ENCODE measurements at regions not wholly inside any gene's neighbourhood (a gene's known extent, or its start where the extent isn't known, plus 50 kb on each side); places are given as distances from the start of the nearest gene placed in this dataset.
"Not testable (repeated sequence)": the region's sequence is repeated elsewhere in the genome, so short reads cannot be mapped to it uniquely, and the experiment has no call there.

- Histone ChIP-seq H3K4me3 (ENCODE audit: low read depth in 1 of 2, low read length in 2 of 2) (no peak overlapping the region), H3K27me3 (ENCODE audit: control insufficient read depth in 1 of 2, insufficient read depth in 2 of 2, low read length in 2 of 2) (no peaks in the 10 kb centered on the region), H3K9me3 (ENCODE audit: control insufficient read depth in 2 of 2, insufficient read depth in 1 of 2, low read depth in 1 of 2, low read length in 1 of 2) (no peaks in the 10 kb centered on the region), H3K4me1 (ENCODE audit: control insufficient read depth in 2 of 2, insufficient read depth in 2 of 2, low read length in 1 of 2) (no peaks in the 10 kb centered on the region), H3K36me3 (ENCODE audit: control insufficient read depth in 2 of 2, insufficient read depth in 2 of 2, low read length in 1 of 2) (no peaks in the 10 kb centered on the region), H3K27ac (ENCODE audit: low read depth in 2 of 2, low read length in 1 of 2) (no peak overlapping the region)
- 78 to 85% methylated on average over 3 of the region's 3 CpGs for WGBS, 2 donors
Observed at GRCh38 chr13:90246687-90247345, 1100.7 kb upstream of the MIR17HG start.

GRCh38 chr13:90253806-90254205 is 1093.7 kb upstream of the MIR17HG start:
- H3K27me3 ChIP-seq (ENCODE audit: control insufficient read depth in 1 of 2, insufficient read depth in 2 of 2, low read length in 2 of 2), result no peaks in the 10 kb centered on the region
- 92 to 94% methylated on average over 5 of the region's 5 CpGs for WGBS, 2 donors

GRCh38 chr13:90254437-90254836 is 1093.0 kb upstream of the MIR17HG start:
- no peak overlapping the region for H3K27ac ChIP-seq (ENCODE audit: low read depth in 2 of 2, low read length in 1 of 2)
- no peaks in the 10 kb centered on the region for H3K36me3 ChIP-seq (ENCODE audit: control insufficient read depth in 2 of 2, insufficient read depth in 2 of 2, low read length in 1 of 2)
- 67 to 78% methylated on average over 2 of the region's 2 CpGs for WGBS, 2 donors
- no peaks in the 10 kb centered on the region for H3K4me1 ChIP-seq (ENCODE audit: control insufficient read depth in 2 of 2, insufficient read depth in 2 of 2, low read length in 1 of 2)
- peaks cover 0 to 6% of the 10 kb centered on the region in 2 donors for H3K9me3 ChIP-seq (ENCODE audit: control insufficient read depth in 2 of 2, insufficient read depth in 1 of 2, low read depth in 1 of 2, low read length in 1 of 2)
- H3K27me3 ChIP-seq (ENCODE audit: control insufficient read depth in 1 of 2, insufficient read depth in 2 of 2, low read length in 2 of 2), result no peaks in the 10 kb centered on the region
- no peak overlapping the region for H3K4me3 ChIP-seq (ENCODE audit: low read depth in 1 of 2, low read length in 2 of 2)

More at GRCh38 chr13:90253806-90254205, 1093.7 kb upstream of the MIR17HG start:
- no peaks in the 10 kb centered on the region for H3K36me3 ChIP-seq (ENCODE audit: control insufficient read depth in 2 of 2, insufficient read depth in 2 of 2, low read length in 1 of 2)
- peaks cover 0 to 6% of the 10 kb centered on the region in 2 donors for H3K9me3 ChIP-seq (ENCODE audit: control insufficient read depth in 2 of 2, insufficient read depth in 1 of 2, low read depth in 1 of 2, low read length in 1 of 2)
- H3K4me3 ChIP-seq (ENCODE audit: low read depth in 1 of 2, low read length in 2 of 2), result no peak overlapping the region
- no peaks in the 10 kb centered on the region for H3K4me1 ChIP-seq (ENCODE audit: control insufficient read depth in 2 of 2, insufficient read depth in 2 of 2, low read length in 1 of 2)
- no peak overlapping the region for H3K27ac ChIP-seq (ENCODE audit: low read depth in 2 of 2, low read length in 1 of 2)

- no peaks in the 10 kb centered on the region for H3K4me1 ChIP-seq (ENCODE audit: control insufficient read depth in 2 of 2, insufficient read depth in 2 of 2, low read length in 1 of 2)
- H3K27me3 ChIP-seq (ENCODE audit: control insufficient read depth in 1 of 2, insufficient read depth in 2 of 2, low read length in 2 of 2), result no peaks in the 10 kb centered on the region
- 79 to 80% methylated on average over 2 of the region's 2 CpGs for WGBS, 2 donors
- no peak overlapping the region for H3K4me3 ChIP-seq (ENCODE audit: low read depth in 1 of 2, low read length in 2 of 2)
- peaks cover 0 to 6% of the 10 kb centered on the region in 2 donors for H3K9me3 ChIP-seq (ENCODE audit: control insufficient read depth in 2 of 2, insufficient read depth in 1 of 2, low read depth in 1 of 2, low read length in 1 of 2)
- H3K27ac ChIP-seq (ENCODE audit: low read depth in 2 of 2, low read length in 1 of 2), result no peak overlapping the region
- no peaks in the 10 kb centered on the region for H3K36me3 ChIP-seq (ENCODE audit: control insufficient read depth in 2 of 2, insufficient read depth in 2 of 2, low read length in 1 of 2)
Observed at GRCh38 chr13:90256746-90257145, 1090.7 kb upstream of the MIR17HG start.

GRCh38 chr13:90258129-90258528 is 1089.4 kb upstream of the MIR17HG start:
- 93 to 97% methylated on average over 1 of the region's 1 CpG for WGBS, 2 donors
- H3K4me1 ChIP-seq (ENCODE audit: control insufficient read depth in 2 of 2, insufficient read depth in 2 of 2, low read length in 1 of 2), result no peaks in the 10 kb centered on the region
- H3K36me3 ChIP-seq (ENCODE audit: control insufficient read depth in 2 of 2, insufficient read depth in 2 of 2, low read length in 1 of 2), result no peaks in the 10 kb centered on the region
- no peak overlapping the region for H3K27ac ChIP-seq (ENCODE audit: low read depth in 2 of 2, low read length in 1 of 2)
- H3K27me3 ChIP-seq (ENCODE audit: control insufficient read depth in 1 of 2, insufficient read depth in 2 of 2, low read length in 2 of 2), result no peaks in the 10 kb centered on the region
- H3K9me3 ChIP-seq (ENCODE audit: control insufficient read depth in 2 of 2, insufficient read depth in 1 of 2, low read depth in 1 of 2, low read length in 1 of 2), result peaks cover 0 to 4% of the 10 kb centered on the region in 2 donors
- no peak overlapping the region for H3K4me3 ChIP-seq (ENCODE audit: low read depth in 1 of 2, low read length in 2 of 2)

- no peaks in the 10 kb centered on the region for H3K4me1 ChIP-seq (ENCODE audit: control insufficient read depth in 2 of 2, insufficient read depth in 2 of 2, low read length in 1 of 2)
- no peaks in the 10 kb centered on the region for H3K9me3 ChIP-seq (ENCODE audit: control insufficient read depth in 2 of 2, insufficient read depth in 1 of 2, low read depth in 1 of 2, low read length in 1 of 2)
- no peaks in the 10 kb centered on the region for H3K36me3 ChIP-seq (ENCODE audit: control insufficient read depth in 2 of 2, insufficient read depth in 2 of 2, low read length in 1 of 2)
- H3K4me3 ChIP-seq (ENCODE audit: low read depth in 1 of 2, low read length in 2 of 2), result no peak overlapping the region
- no peak overlapping the region for H3K27ac ChIP-seq (ENCODE audit: low read depth in 2 of 2, low read length in 1 of 2)
- H3K27me3 ChIP-seq (ENCODE audit: control insufficient read depth in 1 of 2, insufficient read depth in 2 of 2, low read length in 2 of 2), result no peaks in the 10 kb centered on the region
Observed at GRCh38 chr13:90261343-90261742, 1086.1 kb upstream of the MIR17HG start.

- H3K36me3 ChIP-seq (ENCODE audit: control insufficient read depth in 2 of 2, insufficient read depth in 2 of 2, low read length in 1 of 2), result no peaks in the 10 kb centered on the region
- no peak overlapping the region for H3K4me3 ChIP-seq (ENCODE audit: low read depth in 1 of 2, low read length in 2 of 2)
- no peaks in the 10 kb centered on the region for H3K4me1 ChIP-seq (ENCODE audit: control insufficient read depth in 2 of 2, insufficient read depth in 2 of 2, low read length in 1 of 2)
- 78 to 92% methylated on average over 2 of the region's 2 CpGs for WGBS, 2 donors
- no peak overlapping the region for H3K27ac ChIP-seq (ENCODE audit: low read depth in 2 of 2, low read length in 1 of 2)
- H3K27me3 ChIP-seq (ENCODE audit: control insufficient read depth in 1 of 2, insufficient read depth in 2 of 2, low read length in 2 of 2), result no peaks in the 10 kb centered on the region
- no peaks in the 10 kb centered on the region for H3K9me3 ChIP-seq (ENCODE audit: control insufficient read depth in 2 of 2, insufficient read depth in 1 of 2, low read depth in 1 of 2, low read length in 1 of 2)
Observed at GRCh38 chr13:90270226-90270625, 1077.3 kb upstream of the MIR17HG start.

- no peaks in the 10 kb centered on the region for H3K36me3 ChIP-seq (ENCODE audit: control insufficient read depth in 2 of 2, insufficient read depth in 2 of 2, low read length in 1 of 2)
- H3K27ac ChIP-seq (ENCODE audit: low read depth in 2 of 2, low read length in 1 of 2), result no peak overlapping the region
- 94% methylated on average over 1 of the region's 1 CpG for WGBS, 2 donors
- no peaks in the 10 kb centered on the region for H3K27me3 ChIP-seq (ENCODE audit: control insufficient read depth in 1 of 2, insufficient read depth in 2 of 2, low read length in 2 of 2)
- H3K9me3 ChIP-seq (ENCODE audit: control insufficient read depth in 2 of 2, insufficient read depth in 1 of 2, low read depth in 1 of 2, low read length in 1 of 2), result no peaks in the 10 kb centered on the region
- H3K4me3 ChIP-seq (ENCODE audit: low read depth in 1 of 2, low read length in 2 of 2), result no peak overlapping the region
- no peaks in the 10 kb centered on the region for H3K4me1 ChIP-seq (ENCODE audit: control insufficient read depth in 2 of 2, insufficient read depth in 2 of 2, low read length in 1 of 2)
Observed at GRCh38 chr13:90272356-90272755, 1075.1 kb upstream of the MIR17HG start.

GRCh38 chr13:90276216-90276615 is 1071.3 kb upstream of the MIR17HG start:
- no peaks in the 10 kb centered on the region for H3K9me3 ChIP-seq (ENCODE audit: control insufficient read depth in 2 of 2, insufficient read depth in 1 of 2, low read depth in 1 of 2, low read length in 1 of 2)
- H3K36me3 ChIP-seq (ENCODE audit: control insufficient read depth in 2 of 2, insufficient read depth in 2 of 2, low read length in 1 of 2), result no peaks in the 10 kb centered on the region
- 42 to 50% methylated on average over 1 of the region's 1 CpG for WGBS, 2 donors

GRCh38 chr13:90278231-90278630 is 1069.3 kb upstream of the MIR17HG start:
- 86 to 87% methylated on average over 3 of the region's 3 CpGs for WGBS, 2 donors

More at GRCh38 chr13:90276216-90276615, 1071.3 kb upstream of the MIR17HG start:
- Histone ChIP-seq H3K27ac (ENCODE audit: low read depth in 2 of 2, low read length in 1 of 2) (no peak overlapping the region), H3K4me3 (ENCODE audit: low read depth in 1 of 2, low read length in 2 of 2) (no peak overlapping the region), H3K27me3 (ENCODE audit: control insufficient read depth in 1 of 2, insufficient read depth in 2 of 2, low read length in 2 of 2) (no peaks in the 10 kb centered on the region), H3K4me1 (ENCODE audit: control insufficient read depth in 2 of 2, insufficient read depth in 2 of 2, low read length in 1 of 2) (no peaks in the 10 kb centered on the region)

More at GRCh38 chr13:90278231-90278630, 1069.3 kb upstream of the MIR17HG start:
- H3K27ac ChIP-seq (ENCODE audit: low read depth in 2 of 2, low read length in 1 of 2); H3K4me1 ChIP-seq (ENCODE audit: control insufficient read depth in 2 of 2, insufficient read depth in 2 of 2, low read length in 1 of 2); H3K36me3 ChIP-seq (ENCODE audit: control insufficient read depth in 2 of 2, insufficient read depth in 2 of 2, low read length in 1 of 2); H3K4me3 ChIP-seq (ENCODE audit: low read depth in 1 of 2, low read length in 2 of 2); H3K27me3 ChIP-seq (ENCODE audit: control insufficient read depth in 1 of 2, insufficient read depth in 2 of 2, low read length in 2 of 2); H3K9me3 ChIP-seq (ENCODE audit: control insufficient read depth in 2 of 2, insufficient read depth in 1 of 2, low read depth in 1 of 2, low read length in 1 of 2): not testable (repeated sequence)

Measured in esophagus (tissue), 2 donors.